ENCODE measurements at regions not wholly inside any gene's neighbourhood (a gene's known extent, or its start where the extent isn't known, plus 50 kb on each side); places are given as distances from the start of the nearest gene placed in this dataset.

DNA sequence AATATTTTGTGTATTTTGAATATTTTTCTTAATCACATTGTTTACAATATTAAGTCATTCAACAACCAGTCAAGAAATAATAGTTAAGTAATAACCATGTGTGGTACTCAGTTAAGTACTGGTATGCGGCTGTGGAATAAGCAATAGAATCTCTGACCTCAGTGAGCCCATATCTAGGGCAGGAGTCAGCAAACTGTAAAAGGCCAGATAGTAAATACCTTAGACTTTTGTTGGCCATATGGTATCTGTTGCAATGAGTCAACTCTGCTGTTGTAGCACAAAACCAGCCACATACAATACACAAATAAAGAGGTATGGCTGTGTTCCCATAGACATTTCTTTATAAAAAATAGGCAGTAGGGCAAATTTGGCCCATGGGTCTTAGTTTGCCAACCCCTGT lies 311.6 kb upstream of the SEMA3A start:
- TF ChIP-seq, protein P1, sequence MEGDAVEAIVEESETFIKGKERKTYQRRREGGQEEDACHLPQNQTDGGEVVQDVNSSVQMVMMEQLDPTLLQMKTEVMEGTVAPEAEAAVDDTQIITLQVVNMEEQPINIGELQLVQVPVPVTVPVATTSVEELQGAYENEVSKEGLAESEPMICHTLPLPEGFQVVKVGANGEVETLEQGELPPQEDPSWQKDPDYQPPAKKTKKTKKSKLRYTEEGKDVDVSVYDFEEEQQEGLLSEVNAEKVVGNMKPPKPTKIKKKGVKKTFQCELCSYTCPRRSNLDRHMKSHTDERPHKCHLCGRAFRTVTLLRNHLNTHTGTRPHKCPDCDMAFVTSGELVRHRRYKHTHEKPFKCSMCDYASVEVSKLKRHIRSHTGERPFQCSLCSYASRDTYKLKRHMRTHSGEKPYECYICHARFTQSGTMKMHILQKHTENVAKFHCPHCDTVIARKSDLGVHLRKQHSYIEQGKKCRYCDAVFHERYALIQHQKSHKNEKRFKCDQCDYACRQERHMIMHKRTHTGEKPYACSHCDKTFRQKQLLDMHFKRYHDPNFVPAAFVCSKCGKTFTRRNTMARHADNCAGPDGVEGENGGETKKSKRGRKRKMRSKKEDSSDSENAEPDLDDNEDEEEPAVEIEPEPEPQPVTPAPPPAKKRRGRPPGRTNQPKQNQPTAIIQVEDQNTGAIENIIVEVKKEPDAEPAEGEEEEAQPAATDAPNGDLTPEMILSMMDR (IDR thresholded peaks at IDR 0.05; ENCODE audit: borderline replicate concordance, extremely low read depth, low read length, poor library complexity, severe bottlenecking): no peak
- TF ChIP-seq EZH2 (IDR thresholded peaks at IDR 0.05; ENCODE audit: borderline replicate concordance, low read depth, low read length, severe bottlenecking): no peak

Measured in DND-41 (cell line).